AG09309 (cell line): ENCODE measurements at regions not wholly inside any gene's neighbourhood (a gene's known extent, or its start where the extent isn't known, plus 50 kb on each side); places are given as distances from the start of the nearest gene placed in this dataset.

Experiments used
- DNase-seq: peaks from one replicate; pipeline ENCODE4 v3.0.0-alpha.2; 2010; ENCODE audit warnings: low read depth
- H3K4me3 ChIP-seq: 2 replicates; pipeline ENCODE4 v1.5.1; 2011; ENCODE audit warnings: mild to moderate bottlenecking, low read depth, low read length, moderate library complexity; ENCODE audit not compliant: control insufficient read depth
- CTCF ChIP-seq: IDR thresholded peaks from 2 replicates; pipeline ENCODE4 v1.5.1; 2011; ENCODE audit warnings: mild to moderate bottlenecking, low read depth, low read length, inconsistent platforms; ENCODE audit not compliant: insufficient read depth, control insufficient read depth; ENCODE audit errors: missing control alignments

- H3K4me3 ChIP-seq = no peak overlapping the region
- TF ChIP-seq CTCF = no peak
- no peak for DNase-seq
These were observed 215.9 kb upstream of the TNRC6C start for GRCh38 chr17:77742579-77742978.

- no peak for TF ChIP-seq CTCF
- H3K4me3 ChIP-seq = no peak overlapping the region
- DNase-seq = no peak
These were observed 214.2 kb upstream of the TNRC6C start for GRCh38 chr17:77744066-77744988.

GRCh38 chr17:77745702-77746101 is 212.8 kb upstream of the TNRC6C start:
- no peak for DNase-seq
- TF ChIP-seq CTCF = no peak
- no peak overlapping the region for H3K4me3 ChIP-seq

- no peak for DNase-seq
- TF ChIP-seq CTCF = no peak
- H3K4me3 ChIP-seq = no peak overlapping the region
These were observed 212.1 kb upstream of the TNRC6C start for GRCh38 chr17:77746393-77746792.

- no peak for DNase-seq
- no peak for TF ChIP-seq CTCF
- H3K4me3 ChIP-seq = no peak overlapping the region
These were observed 211.5 kb upstream of the TNRC6C start for GRCh38 chr17:77746896-77747554.

- DNase-seq = no peak
- no peak overlapping the region for H3K4me3 ChIP-seq
- no peak for TF ChIP-seq CTCF
These were observed 210.1 kb upstream of the TNRC6C start for GRCh38 chr17:77748436-77748835.
